ENCODE measurements at regions not wholly inside any gene's neighbourhood (a gene's known extent, or its start where the extent isn't known, plus 50 kb on each side); places are given as distances from the start of the nearest gene placed in this dataset.

DNA sequence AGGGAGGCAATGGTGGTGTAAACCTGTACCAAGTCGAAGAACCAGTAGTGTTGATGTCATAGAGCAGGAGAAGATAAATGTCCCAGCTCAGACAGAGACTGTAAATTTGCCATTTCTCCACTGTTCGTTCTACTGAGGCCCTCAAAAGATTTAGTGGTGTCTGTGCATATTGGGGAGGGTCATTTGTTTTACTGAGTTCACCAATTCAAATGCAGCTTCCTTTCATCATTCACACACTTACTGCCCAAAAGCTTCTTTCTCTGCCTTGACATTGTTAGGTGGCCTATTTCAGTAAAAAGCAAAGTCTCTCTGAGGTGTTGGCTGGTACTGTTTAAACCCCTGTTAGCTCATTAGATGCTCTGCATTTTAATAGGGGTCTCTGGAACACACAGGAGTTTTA is 86.2 kb upstream of the EDNRB start:
- TF ChIP-seq CTCF (conservative IDR thresholded peaks at IDR 0.05; ENCODE audit: low read depth in 2 of 2) (no peak), ETS1 (IDR thresholded peaks at IDR 0.05) (no peak), NANOG (IDR thresholded peaks at IDR 0.05; ENCODE audit: borderline replicate concordance) (no peak), EZH2 (IDR thresholded peaks at IDR 0.05; ENCODE audit: low read depth, unreplicated experiment) (no peak), POLR2AphosphoS5 (IDR thresholded peaks at IDR 0.05; ENCODE audit: low read depth) (no peak), EZH2phosphoT487 (IDR thresholded peaks at IDR 0.05; ENCODE audit: unreplicated experiment) (no peak), JUNB (IDR thresholded peaks at IDR 0.05; ENCODE audit: unreplicated experiment) (no peak), STAT1 (IDR thresholded peaks at IDR 0.05; ENCODE audit: unreplicated experiment) (no peak), ZNF331 (CRISPR knock-in tag; IDR thresholded peaks at IDR 0.05; ENCODE audit: low read depth) (no peak), ZNF114 (CRISPR knock-in tag; IDR thresholded peaks at IDR 0.05) (no peak), CREB1 (CRISPR knock-in tag; IDR thresholded peaks at IDR 0.05; ENCODE audit: low read depth) (no peak)
- TF ChIP-seq, protein P1, sequence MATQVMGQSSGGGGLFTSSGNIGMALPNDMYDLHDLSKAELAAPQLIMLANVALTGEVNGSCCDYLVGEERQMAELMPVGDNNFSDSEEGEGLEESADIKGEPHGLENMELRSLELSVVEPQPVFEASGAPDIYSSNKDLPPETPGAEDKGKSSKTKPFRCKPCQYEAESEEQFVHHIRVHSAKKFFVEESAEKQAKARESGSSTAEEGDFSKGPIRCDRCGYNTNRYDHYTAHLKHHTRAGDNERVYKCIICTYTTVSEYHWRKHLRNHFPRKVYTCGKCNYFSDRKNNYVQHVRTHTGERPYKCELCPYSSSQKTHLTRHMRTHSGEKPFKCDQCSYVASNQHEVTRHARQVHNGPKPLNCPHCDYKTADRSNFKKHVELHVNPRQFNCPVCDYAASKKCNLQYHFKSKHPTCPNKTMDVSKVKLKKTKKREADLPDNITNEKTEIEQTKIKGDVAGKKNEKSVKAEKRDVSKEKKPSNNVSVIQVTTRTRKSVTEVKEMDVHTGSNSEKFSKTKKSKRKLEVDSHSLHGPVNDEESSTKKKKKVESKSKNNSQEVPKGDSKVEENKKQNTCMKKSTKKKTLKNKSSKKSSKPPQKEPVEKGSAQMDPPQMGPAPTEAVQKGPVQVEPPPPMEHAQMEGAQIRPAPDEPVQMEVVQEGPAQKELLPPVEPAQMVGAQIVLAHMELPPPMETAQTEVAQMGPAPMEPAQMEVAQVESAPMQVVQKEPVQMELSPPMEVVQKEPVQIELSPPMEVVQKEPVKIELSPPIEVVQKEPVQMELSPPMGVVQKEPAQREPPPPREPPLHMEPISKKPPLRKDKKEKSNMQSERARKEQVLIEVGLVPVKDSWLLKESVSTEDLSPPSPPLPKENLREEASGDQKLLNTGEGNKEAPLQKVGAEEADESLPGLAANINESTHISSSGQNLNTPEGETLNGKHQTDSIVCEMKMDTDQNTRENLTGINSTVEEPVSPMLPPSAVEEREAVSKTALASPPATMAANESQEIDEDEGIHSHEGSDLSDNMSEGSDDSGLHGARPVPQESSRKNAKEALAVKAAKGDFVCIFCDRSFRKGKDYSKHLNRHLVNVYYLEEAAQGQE (IDR thresholded peaks at IDR 0.05; ENCODE audit: unreplicated experiment), result no peak
- TF ChIP-seq, protein P2, sequence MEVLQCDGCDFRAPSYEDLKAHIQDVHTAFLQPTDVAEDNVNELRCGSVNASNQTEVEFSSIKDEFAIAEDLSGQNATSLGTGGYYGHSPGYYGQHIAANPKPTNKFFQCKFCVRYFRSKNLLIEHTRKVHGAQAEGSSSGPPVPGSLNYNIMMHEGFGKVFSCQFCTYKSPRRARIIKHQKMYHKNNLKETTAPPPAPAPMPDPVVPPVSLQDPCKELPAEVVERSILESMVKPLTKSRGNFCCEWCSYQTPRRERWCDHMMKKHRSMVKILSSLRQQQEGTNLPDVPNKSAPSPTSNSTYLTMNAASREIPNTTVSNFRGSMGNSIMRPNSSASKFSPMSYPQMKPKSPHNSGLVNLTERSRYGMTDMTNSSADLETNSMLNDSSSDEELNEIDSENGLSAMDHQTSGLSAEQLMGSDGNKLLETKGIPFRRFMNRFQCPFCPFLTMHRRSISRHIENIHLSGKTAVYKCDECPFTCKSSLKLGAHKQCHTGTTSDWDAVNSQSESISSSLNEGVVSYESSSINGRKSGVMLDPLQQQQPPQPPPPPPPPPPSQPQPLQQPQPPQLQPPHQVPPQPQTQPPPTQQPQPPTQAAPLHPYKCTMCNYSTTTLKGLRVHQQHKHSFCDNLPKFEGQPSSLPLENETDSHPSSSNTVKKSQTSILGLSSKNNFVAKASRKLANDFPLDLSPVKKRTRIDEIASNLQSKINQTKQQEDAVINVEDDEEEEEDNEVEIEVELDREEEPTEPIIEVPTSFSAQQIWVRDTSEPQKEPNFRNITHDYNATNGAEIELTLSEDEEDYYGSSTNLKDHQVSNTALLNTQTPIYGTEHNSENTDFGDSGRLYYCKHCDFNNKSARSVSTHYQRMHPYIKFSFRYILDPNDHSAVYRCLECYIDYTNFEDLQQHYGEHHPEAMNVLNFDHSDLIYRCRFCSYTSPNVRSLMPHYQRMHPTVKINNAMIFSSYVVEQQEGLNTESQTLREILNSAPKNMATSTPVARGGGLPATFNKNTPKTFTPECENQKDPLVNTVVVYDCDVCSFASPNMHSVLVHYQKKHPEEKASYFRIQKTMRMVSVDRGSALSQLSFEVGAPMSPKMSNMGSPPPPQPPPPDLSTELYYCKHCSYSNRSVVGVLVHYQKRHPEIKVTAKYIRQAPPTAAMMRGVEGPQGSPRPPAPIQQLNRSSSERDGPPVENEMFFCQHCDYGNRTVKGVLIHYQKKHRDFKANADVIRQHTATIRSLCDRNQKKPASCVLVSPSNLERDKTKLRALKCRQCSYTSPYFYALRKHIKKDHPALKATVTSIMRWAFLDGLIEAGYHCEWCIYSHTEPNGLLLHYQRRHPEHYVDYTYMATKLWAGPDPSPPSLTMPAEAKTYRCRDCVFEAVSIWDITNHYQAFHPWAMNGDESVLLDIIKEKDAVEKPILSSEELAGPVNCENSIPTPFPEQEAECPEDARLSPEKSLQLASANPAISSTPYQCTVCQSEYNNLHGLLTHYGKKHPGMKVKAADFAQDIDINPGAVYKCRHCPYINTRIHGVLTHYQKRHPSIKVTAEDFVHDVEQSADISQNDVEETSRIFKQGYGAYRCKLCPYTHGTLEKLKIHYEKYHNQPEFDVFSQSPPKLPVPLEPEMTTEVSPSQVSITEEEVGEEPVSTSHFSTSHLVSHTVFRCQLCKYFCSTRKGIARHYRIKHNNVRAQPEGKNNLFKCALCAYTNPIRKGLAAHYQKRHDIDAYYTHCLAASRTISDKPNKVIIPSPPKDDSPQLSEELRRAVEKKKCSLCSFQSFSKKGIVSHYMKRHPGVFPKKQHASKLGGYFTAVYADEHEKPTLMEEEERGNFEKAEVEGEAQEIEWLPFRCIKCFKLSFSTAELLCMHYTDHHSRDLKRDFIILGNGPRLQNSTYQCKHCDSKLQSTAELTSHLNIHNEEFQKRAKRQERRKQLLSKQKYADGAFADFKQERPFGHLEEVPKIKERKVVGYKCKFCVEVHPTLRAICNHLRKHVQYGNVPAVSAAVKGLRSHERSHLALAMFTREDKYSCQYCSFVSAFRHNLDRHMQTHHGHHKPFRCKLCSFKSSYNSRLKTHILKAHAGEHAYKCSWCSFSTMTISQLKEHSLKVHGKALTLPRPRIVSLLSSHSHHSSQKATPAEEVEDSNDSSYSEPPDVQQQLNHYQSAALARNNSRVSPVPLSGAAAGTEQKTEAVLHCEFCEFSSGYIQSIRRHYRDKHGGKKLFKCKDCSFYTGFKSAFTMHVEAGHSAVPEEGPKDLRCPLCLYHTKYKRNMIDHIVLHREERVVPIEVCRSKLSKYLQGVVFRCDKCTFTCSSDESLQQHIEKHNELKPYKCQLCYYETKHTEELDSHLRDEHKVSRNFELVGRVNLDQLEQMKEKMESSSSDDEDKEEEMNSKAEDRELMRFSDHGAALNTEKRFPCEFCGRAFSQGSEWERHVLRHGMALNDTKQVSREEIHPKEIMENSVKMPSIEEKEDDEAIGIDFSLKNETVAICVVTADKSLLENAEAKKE (CRISPR knock-in tag; IDR thresholded peaks at IDR 0.05), result no peak

Data from GM23338 (cell line).